Esophagus muscularis mucosa (tissue), 3 donors: ENCODE measurements at regions not wholly inside any gene's neighbourhood (a gene's known extent, or its start where the extent isn't known, plus 50 kb on each side); places are given as distances from the start of the nearest gene placed in this dataset.

Experiments used
- CTCF ChIP-seq, 3 experiments: fragments of 200-600 bp in 2 of 3; fragments of 450-650 bp in 1 of 3; sonication (generic) in 2 of 3; IDR thresholded peaks; one replicate each; pipeline ENCODE4 v1.5.1; 2017 to 2019; ENCODE audit warnings: antibody characterized with exemption in 3 of 3, mild to moderate bottlenecking in 2 of 3, moderate library complexity in 1 of 3
- POLR2A ChIP-seq: fragments of 450-650 bp; IDR thresholded peaks from one replicate; pipeline ENCODE4 v1.6.1; 2017; ENCODE audit warnings: antibody characterized with exemption, moderate library complexity, mild to moderate bottlenecking, low read depth
- POLR2AphosphoS5 ChIP-seq, 2 donors: sonication (generic); formaldehyde crosslinking; IDR thresholded peaks; one replicate each; pipeline ENCODE4 v1.6.1; 2017; ENCODE audit warnings: antibody characterized with exemption in 2 of 2

GRCh38 chr7:16353226-16353625, 68.1 kb downstream of the CRPPA start:
- TF ChIP-seq POLR2AphosphoS5 (IDR thresholded peaks at IDR 0.05) (no peak), CTCF (IDR thresholded peaks at IDR 0.05) (no peak), POLR2A (no peak)
